IMR-90 (cell line): ENCODE measurements at regions not wholly inside any gene's neighbourhood (a gene's known extent, or its start where the extent isn't known, plus 50 kb on each side); places are given as distances from the start of the nearest gene placed in this dataset.

Experiments
- ATAC-seq: fragments of 200-7000 bp; cut with Tn5 transposase; 2 replicates; pipeline ENCODE4 v1.9.1; 2020; ENCODE audit warnings: low read depth, mild to moderate bottlenecking, moderate library complexity
- BruUV-seq: library from RNA; stranded (reverse); fragments of 400-500 nt; replicated peaks from 2 replicates; lab custom pipeline; 2021; lab: Mats Ljungman, UMichigan
- CTCF ChIA-PET: fragments of 300-600 bp; formaldehyde crosslinking; extraction: SDS; loops from one replicate; lab custom pipeline; 2021; ENCODE audit warnings: antibody characterized with exemption; lab: Yijun Ruan, JAX
- POLR2A ChIA-PET: fragments of 300-600 bp; sonication (Branson Sonifier 250); formaldehyde crosslinking; loops from one replicate; lab custom pipeline; 2022; ENCODE audit warnings: antibody characterized with exemption; ENCODE audit not compliant: unreplicated experiment; lab: Charles Lee
- DNase-seq: peaks from one replicate; pipeline ENCODE4 v3.0.0; 2013
- H2AFZ ChIP-seq: replicated peaks from 2 replicates; pipeline ENCODE3; 2013; ENCODE audit warnings: low read length, mild to moderate bottlenecking; ENCODE audit not compliant: poor library complexity
- H2AK5ac ChIP-seq: 2 replicates; pipeline ENCODE4 v1.6.1; 2013; ENCODE audit warnings: low read depth, low read length, inconsistent platforms
- H2AK9ac ChIP-seq: replicated peaks from 2 replicates; pipeline ENCODE3; 2013; ENCODE audit warnings: mild to moderate bottlenecking, low read depth, low read length, moderate library complexity; ENCODE audit not compliant: poor library complexity
- H2BK120ac ChIP-seq: 2 replicates; pipeline ENCODE4 v1.6.1; 2013; ENCODE audit warnings: low read depth, low read length, inconsistent platforms
- H2BK15ac ChIP-seq: 3 replicates; pipeline ENCODE4 v1.6.1; 2013; ENCODE audit warnings: low read depth, low read length, inconsistent platforms
- H2BK20ac ChIP-seq: 2 replicates; pipeline ENCODE4 v1.6.1; 2013; ENCODE audit warnings: low read depth, mild to moderate bottlenecking, inconsistent platforms, low read length, moderate library complexity
- H2BK5ac ChIP-seq: 2 replicates; pipeline ENCODE4 v1.6.1; 2013; ENCODE audit warnings: mild to moderate bottlenecking, low read depth, low read length, inconsistent platforms; ENCODE audit not compliant: poor library complexity, severe bottlenecking
- H3K14ac ChIP-seq: replicated peaks from 2 replicates; pipeline ENCODE4 v1.6.1; 2013; ENCODE audit warnings: low read depth, low read length, inconsistent platforms
- H3K18ac ChIP-seq: 2 replicates; pipeline ENCODE4 v1.6.1; 2013; ENCODE audit warnings: low read depth, low read length, control low read depth
- H3K23ac ChIP-seq: 2 replicates; pipeline ENCODE4 v1.6.1; 2013; ENCODE audit warnings: low read depth, low read length, inconsistent platforms
- H3K27ac ChIP-seq: 2 replicates; pipeline ENCODE4 v1.5.1; 2013; ENCODE audit warnings: mild to moderate bottlenecking, control low read depth, low read length; ENCODE audit not compliant: insufficient read depth
- H3K27me3 ChIP-seq: 2 replicates; pipeline ENCODE4 v1.6.1; 2013; ENCODE audit warnings: low read length; ENCODE audit not compliant: control insufficient read depth, insufficient read depth
- H3K36me3 ChIP-seq: 2 replicates; pipeline ENCODE4 v1.6.1; 2013; ENCODE audit warnings: low read length, mixed read lengths; ENCODE audit not compliant: control insufficient read depth, insufficient read depth
- H3K4ac ChIP-seq: 2 replicates; pipeline ENCODE4 v1.6.1; 2013; ENCODE audit warnings: low read depth, low read length, inconsistent platforms
- H3K4me1 ChIP-seq: 2 replicates; pipeline ENCODE4 v1.6.1; 2013; ENCODE audit warnings: low read length, mixed read lengths; ENCODE audit not compliant: control insufficient read depth, insufficient read depth
- H3K4me2 ChIP-seq: 2 replicates; pipeline ENCODE4 v1.6.1; 2013; ENCODE audit warnings: low read depth, mild to moderate bottlenecking, control low read depth, low read length, moderate library complexity
- H3K4me3 ChIP-seq: 2 replicates; pipeline ENCODE4 v1.5.1; 2013; ENCODE audit warnings: low read depth, mild to moderate bottlenecking, control low read depth, low read length, moderate library complexity; ENCODE audit not compliant: insufficient read depth
- H3K56ac ChIP-seq: 2 replicates; pipeline ENCODE4 v1.6.1; 2013; ENCODE audit warnings: low read length, inconsistent platforms; ENCODE audit not compliant: insufficient read depth; ENCODE audit errors: extremely low read depth
- H3K79me1 ChIP-seq, 2 experiments: 2 replicates each; pipeline ENCODE4 v1.6.1; 2013; ENCODE audit warnings: low read length in 2 of 2, inconsistent platforms in 1 of 2, low read depth in 1 of 2
- H3K9ac ChIP-seq: 2 replicates; pipeline ENCODE4 v1.6.1; 2013; ENCODE audit warnings: low read depth, low read length, control low read depth
- H3K9me1 ChIP-seq: 2 replicates; pipeline ENCODE4 v1.6.1; 2013; ENCODE audit warnings: low read length, inconsistent platforms; ENCODE audit not compliant: insufficient read depth
- H3K9me3 ChIP-seq: 2 replicates; pipeline ENCODE4 v1.6.1; 2013; ENCODE audit warnings: low read length; ENCODE audit not compliant: control insufficient read depth, insufficient read depth
- H4K20me1 ChIP-seq: 2 replicates; pipeline ENCODE4 v1.6.1; 2013; ENCODE audit warnings: low read length, inconsistent platforms; ENCODE audit not compliant: insufficient read depth
- H4K5ac ChIP-seq: 2 replicates; pipeline ENCODE4 v1.6.1; 2013; ENCODE audit warnings: mild to moderate bottlenecking, low read depth, low read length, control low read depth
- H4K8ac ChIP-seq, 2 experiments: 2 replicates each; pipeline ENCODE4 v1.6.1; 2013; ENCODE audit warnings: low read depth in 2 of 2, low read length in 2 of 2, control low read depth in 1 of 2, inconsistent platforms in 1 of 2
- H4K91ac ChIP-seq: 2 replicates; pipeline ENCODE4 v1.6.1; 2013; ENCODE audit warnings: low read depth, low read length, inconsistent platforms; ENCODE audit not compliant: insufficient read depth
- BHLHE40 ChIP-seq: fragments of 150-350 bp; IDR thresholded peaks from 2 replicates; pipeline ENCODE4 v1.6.1; 2016; ENCODE audit warnings: mild to moderate bottlenecking, low read depth, low read length
- CEBPB ChIP-seq: IDR thresholded peaks from 2 replicates; pipeline ENCODE4 v1.6.1; 2012; ENCODE audit warnings: low read depth, low read length, improper control_type of control experiment
- CHD1 ChIP-seq: IDR thresholded peaks from 2 replicates; pipeline ENCODE4 v1.6.1; 2012; ENCODE audit warnings: low read depth, low read length, improper control_type of control experiment
- FOS ChIP-seq: fragments of 150-350 bp; IDR thresholded peaks from 2 replicates; pipeline ENCODE4 v1.6.1; 2016; ENCODE audit warnings: low read depth, low read length
- MXI1 ChIP-seq: IDR thresholded peaks from 2 replicates; pipeline ENCODE4 v1.6.1; 2012; ENCODE audit warnings: low read depth, mild to moderate bottlenecking, low read length, moderate library complexity, borderline replicate concordance
- NFE2L2 ChIP-seq: fragments of 150-350 bp; IDR thresholded peaks from 2 replicates; pipeline ENCODE4 v1.6.1; 2016; ENCODE audit warnings: low read depth, mild to moderate bottlenecking, low read length
- POLR2A ChIP-seq: IDR thresholded peaks from 2 replicates; pipeline ENCODE4 v1.6.1; 2012; ENCODE audit warnings: mild to moderate bottlenecking, low read depth, low read length
- RAD21 ChIP-seq: IDR thresholded peaks from 2 replicates; pipeline ENCODE4 v1.6.1; 2012; ENCODE audit warnings: low read length, improper control_type of control experiment
- RCOR1 ChIP-seq: IDR thresholded peaks from 2 replicates; pipeline ENCODE4 v1.6.1; 2012; ENCODE audit warnings: mild to moderate bottlenecking, low read length, improper control_type of control experiment; ENCODE audit not compliant: insufficient replicate concordance
- WGBS, 2 experiments: methylation state at CpG; one replicate each; pipeline versions ENCODE4 v1.1.5 to v1.1.7; 2013; ENCODE audit warnings: missing lambda C conversion rate in 2 of 2; ENCODE audit not compliant: insufficient read length in 1 of 2; ENCODE audit errors: extremely low coverage in 2 of 2; 5-methylcytosine and 5-hydroxymethylcytosine counted together
- dilution Hi-C: fragments of 300-500 bp; cut with HindIII; formaldehyde crosslinking; loops from one replicate; pipeline ENCODE4 v1.14.3; 2018; ENCODE audit warnings: low sequenced_read_pairs; ENCODE audit not compliant: unreplicated experiment
- in situ Hi-C: fragments of 300-500 bp; cut with MboI; formaldehyde crosslinking; loops from 3 replicates; pipeline ENCODE4 v1.14.3; 2019; ENCODE audit warnings: low sequenced_read_pairs, inconsistent platforms, mixed read lengths
- intact Hi-C: fragments of 100-400 bp; cut with micrococcal nuclease; formaldehyde crosslinking; loops from 2 replicates; pipeline ENCODE4 v1.10.0; 2022

- no peak for TF ChIP-seq CHD1
- TF ChIP-seq MXI1 = no peak
- no peak for TF ChIP-seq FOS
- TF ChIP-seq CEBPB = no peak
- TF ChIP-seq RCOR1 = no peak
- TF ChIP-seq NFE2L2 = no peak
- no peak for TF ChIP-seq RAD21
- TF ChIP-seq POLR2A = no peak
- TF ChIP-seq BHLHE40 = no peak
- Histone ChIP-seq H3K9ac (no peak overlapping the region), H3K4me3 (no peak overlapping the region), H3K9me1 (no peaks in the 10 kb centered on the region), H3K56ac (no peak overlapping the region), H3K18ac (no peak overlapping the region), H4K91ac (no peak overlapping the region), H4K5ac (no peak overlapping the region), H3K4ac (no peak overlapping the region), H2AK5ac (no peak overlapping the region), H2BK5ac (no peak overlapping the region), H3K79me1 (no peaks in the 10 kb centered on the region), H4K20me1 (no peaks in the 10 kb centered on the region), H2AFZ (no peak overlapping the region), H2BK20ac (no peak overlapping the region), H3K14ac (no peak overlapping the region), H4K8ac (no peak overlapping the region), H3K27me3 (no peaks in the 10 kb centered on the region), H2BK120ac (no peak overlapping the region), H2AK9ac (no peak overlapping the region), H2BK15ac (no peak overlapping the region), H3K27ac (no peak overlapping the region), H3K36me3 (no peaks in the 10 kb centered on the region), H3K4me2 (no peak overlapping the region), H3K23ac (no peak overlapping the region), H3K4me1 (no peaks in the 10 kb centered on the region), H3K9me3 (peaks cover 7% of the 10 kb centered on the region; the same call in 1 of the 2 replicates)
- in situ Hi-C loops = no loop called here
- WGBS, 2 experiments = no CpG with 5 or more reads among the region's 1 CpG
- dilution Hi-C loops = no loop called here
- ChIA-PET CTCF (no interaction called here), POLR2A (no interaction called here)
- BruUV-seq = no TSS peak
- intact Hi-C loops = no loop called here
- ATAC-seq (no peak), DNase-seq (no peak)
These were observed 488.2 kb upstream of the API5 start for GRCh38 chr11:42823546-42823945.
